ENCODE measurements at regions not wholly inside any gene's neighbourhood (a gene's known extent, or its start where the extent isn't known, plus 50 kb on each side); places are given as distances from the start of the nearest gene placed in this dataset.

DNA sequence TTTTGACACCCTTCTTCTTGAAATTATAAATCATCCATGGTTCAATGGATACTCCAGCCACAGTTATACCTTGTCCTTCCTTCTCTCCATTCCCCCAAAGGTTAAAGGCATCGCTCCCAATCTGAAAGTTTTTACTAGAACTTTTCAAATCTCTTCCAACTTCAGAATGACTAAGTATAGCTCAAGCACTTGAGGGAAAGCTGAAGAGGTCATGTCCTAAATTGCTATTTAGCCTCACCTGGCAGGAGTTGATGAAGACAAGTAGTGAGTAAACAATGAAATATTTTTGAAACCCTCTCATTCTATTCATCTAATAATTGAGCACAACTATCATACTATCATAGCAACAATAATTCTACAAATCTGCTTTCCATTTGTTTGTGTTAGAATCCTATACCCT, 167.8 kb downstream of the HNMT start:
- FAIRE-seq (no peak), DNase-seq (ENCODE audit: low read depth) (peak; percentile 8)
- TF ChIP-seq, protein P1, sequence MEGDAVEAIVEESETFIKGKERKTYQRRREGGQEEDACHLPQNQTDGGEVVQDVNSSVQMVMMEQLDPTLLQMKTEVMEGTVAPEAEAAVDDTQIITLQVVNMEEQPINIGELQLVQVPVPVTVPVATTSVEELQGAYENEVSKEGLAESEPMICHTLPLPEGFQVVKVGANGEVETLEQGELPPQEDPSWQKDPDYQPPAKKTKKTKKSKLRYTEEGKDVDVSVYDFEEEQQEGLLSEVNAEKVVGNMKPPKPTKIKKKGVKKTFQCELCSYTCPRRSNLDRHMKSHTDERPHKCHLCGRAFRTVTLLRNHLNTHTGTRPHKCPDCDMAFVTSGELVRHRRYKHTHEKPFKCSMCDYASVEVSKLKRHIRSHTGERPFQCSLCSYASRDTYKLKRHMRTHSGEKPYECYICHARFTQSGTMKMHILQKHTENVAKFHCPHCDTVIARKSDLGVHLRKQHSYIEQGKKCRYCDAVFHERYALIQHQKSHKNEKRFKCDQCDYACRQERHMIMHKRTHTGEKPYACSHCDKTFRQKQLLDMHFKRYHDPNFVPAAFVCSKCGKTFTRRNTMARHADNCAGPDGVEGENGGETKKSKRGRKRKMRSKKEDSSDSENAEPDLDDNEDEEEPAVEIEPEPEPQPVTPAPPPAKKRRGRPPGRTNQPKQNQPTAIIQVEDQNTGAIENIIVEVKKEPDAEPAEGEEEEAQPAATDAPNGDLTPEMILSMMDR (IDR thresholded peaks at IDR 0.05; ENCODE audit: insufficient read depth, low read length, severe bottlenecking): no peak

DNA sequence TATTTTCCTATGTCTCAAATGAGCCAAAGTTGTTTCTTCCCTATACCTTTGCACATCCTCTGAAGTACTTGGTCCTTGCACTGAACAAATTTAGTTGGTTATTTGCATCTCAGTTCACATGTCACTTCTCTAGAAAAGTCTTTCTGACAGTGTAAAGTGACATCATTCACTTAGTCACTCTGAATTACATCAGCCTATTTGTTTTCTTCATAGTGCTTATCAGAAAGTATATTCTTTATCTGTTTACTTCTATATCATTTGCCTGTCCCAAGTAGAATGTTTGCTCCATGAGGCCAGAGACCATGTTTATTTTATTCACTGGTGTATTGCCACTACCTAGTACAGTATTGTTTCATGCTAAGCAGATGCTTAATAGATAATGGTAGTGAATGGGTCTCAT, 173.7 kb downstream of the HNMT start:
- no peak for FAIRE-seq
- Histone ChIP-seq H3K36me3 (ENCODE audit: control insufficient read depth, insufficient read depth, low read length) (no peaks in the 10 kb centered on the region), H3K27me3 (ENCODE audit: control insufficient read depth, insufficient read depth, low read length) (no peaks in the 10 kb centered on the region), H3K4me3 (ENCODE audit: low read depth, low read length) (no peak overlapping the region)
- TF ChIP-seq, protein P1 (IDR thresholded peaks at IDR 0.05; ENCODE audit: insufficient read depth, low read length, severe bottlenecking): no peak
- peak; percentile 37 for DNase-seq (ENCODE audit: low read depth)

More for the DNA sequence above, 167.8 kb downstream of the HNMT start:
- Histone ChIP-seq H3K4me3 (ENCODE audit: low read depth, low read length) (no peak overlapping the region), H3K27me3 (ENCODE audit: control insufficient read depth, insufficient read depth, low read length) (no peaks in the 10 kb centered on the region), H3K36me3 (ENCODE audit: control insufficient read depth, insufficient read depth, low read length) (no peaks in the 10 kb centered on the region)

DNA sequence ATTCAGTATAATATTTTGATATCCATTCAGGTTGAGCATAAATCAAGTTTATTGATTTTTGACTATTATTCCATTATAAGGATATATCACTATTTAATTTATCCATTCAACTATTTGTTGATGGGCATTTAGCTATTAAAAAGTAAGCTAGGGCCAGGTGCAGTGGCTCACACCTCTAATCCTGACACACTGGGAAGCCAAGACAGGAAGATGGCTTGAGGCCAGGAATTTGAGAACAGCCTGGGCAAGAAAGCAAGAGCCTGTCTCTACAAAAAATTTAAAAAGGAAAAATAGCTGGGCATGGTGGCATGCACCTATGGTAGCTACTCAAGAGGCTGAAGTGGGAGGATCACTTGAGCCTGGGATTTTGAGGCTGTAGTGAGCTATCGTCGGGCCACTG, 183.5 kb downstream of the HNMT start:
- DNase-seq (ENCODE audit: low read depth) (peak; percentile 37), FAIRE-seq (no peak)
- Histone ChIP-seq H3K4me3 (ENCODE audit: low read depth, low read length) (no peak overlapping the region), H3K27me3 (ENCODE audit: control insufficient read depth, insufficient read depth, low read length) (no peaks in the 10 kb centered on the region), H3K36me3 (ENCODE audit: control insufficient read depth, insufficient read depth, low read length) (no peaks in the 10 kb centered on the region)
- TF ChIP-seq, protein P1 (IDR thresholded peaks at IDR 0.05; ENCODE audit: insufficient read depth, low read length, severe bottlenecking): no peak

DNA sequence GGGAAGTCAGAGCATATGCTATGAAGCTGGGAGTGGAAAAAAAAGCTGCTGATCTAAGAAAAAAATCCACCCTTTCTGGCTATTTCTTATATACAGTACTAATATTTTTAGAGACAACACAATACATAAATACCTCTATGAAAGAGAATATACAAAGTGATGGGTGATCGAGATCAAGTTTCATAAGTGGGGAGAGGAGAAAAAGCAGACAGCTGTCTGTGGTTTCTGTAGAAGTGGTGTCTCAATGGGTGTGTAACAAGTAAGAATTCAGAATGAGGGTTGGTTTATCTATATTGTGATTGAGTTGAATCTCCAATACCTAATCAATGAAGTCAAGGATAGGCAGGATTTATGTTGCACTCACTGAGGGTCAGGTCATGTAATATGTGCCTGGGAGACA, 191.0 kb downstream of the HNMT start:
- DNase-seq (ENCODE audit: low read depth) (no peak), FAIRE-seq (no peak)
- Histone ChIP-seq H3K36me3 (ENCODE audit: control insufficient read depth, insufficient read depth, low read length) (no peaks in the 10 kb centered on the region), H3K4me3 (ENCODE audit: low read depth, low read length) (no peak overlapping the region), H3K27me3 (ENCODE audit: control insufficient read depth, insufficient read depth, low read length) (no peaks in the 10 kb centered on the region)
- TF ChIP-seq, protein P1 (IDR thresholded peaks at IDR 0.05; ENCODE audit: insufficient read depth, low read length, severe bottlenecking): no peak

DNA sequence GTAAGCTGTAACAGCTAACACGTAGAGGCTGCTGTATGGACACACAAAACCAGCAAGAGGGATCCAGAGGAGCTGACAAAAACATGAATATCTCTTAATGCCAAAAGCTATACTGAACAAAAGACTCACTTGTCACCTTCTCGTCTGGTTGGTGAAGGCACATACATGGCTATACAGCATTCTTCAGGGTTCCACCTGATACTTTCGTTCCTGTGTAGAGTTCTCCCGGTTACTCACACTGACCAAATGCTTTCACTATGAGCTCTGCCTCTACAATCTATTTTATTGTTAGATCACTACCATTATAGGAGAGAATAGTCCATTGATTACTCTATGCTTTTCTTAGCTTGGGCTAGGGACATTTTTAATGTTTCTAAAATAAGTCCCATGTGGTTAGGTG, 193.1 kb downstream of the HNMT start:
- no peak for DNase-seq (ENCODE audit: low read depth)
- no peaks in the 10 kb centered on the region for H3K27me3 ChIP-seq (ENCODE audit: control insufficient read depth, insufficient read depth, low read length)
- TF ChIP-seq, protein P1 (IDR thresholded peaks at IDR 0.05; ENCODE audit: insufficient read depth, low read length, severe bottlenecking): no peak
- H3K36me3 ChIP-seq (ENCODE audit: control insufficient read depth, insufficient read depth, low read length): no peaks in the 10 kb centered on the region
- FAIRE-seq: no peak
- no peak overlapping the region for H3K4me3 ChIP-seq (ENCODE audit: low read depth, low read length)

DNA sequence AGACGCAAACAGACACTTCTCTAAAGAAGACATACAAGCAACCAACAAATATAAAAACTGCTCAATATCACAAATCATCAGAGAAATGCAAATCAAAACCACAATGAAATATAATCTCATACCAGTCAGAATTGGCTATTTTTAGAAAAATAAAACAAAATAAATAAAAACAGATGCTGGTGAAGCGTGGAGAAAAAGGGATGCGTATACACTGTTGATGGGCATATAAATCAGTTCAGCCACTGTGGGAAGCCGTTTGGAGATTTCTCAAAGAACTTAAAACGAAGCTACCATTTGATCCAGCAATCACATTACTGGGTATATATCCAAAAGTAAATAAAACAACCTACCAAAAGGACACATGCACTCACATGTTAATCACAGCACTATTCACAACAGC, 206.2 kb downstream of the HNMT start:
- H3K4me3 ChIP-seq (ENCODE audit: low read depth, low read length): no peak overlapping the region
- TF ChIP-seq, protein P1 (IDR thresholded peaks at IDR 0.05; ENCODE audit: insufficient read depth, low read length, severe bottlenecking): no peak
- no peak for FAIRE-seq
- no peak for DNase-seq (ENCODE audit: low read depth)
- H3K27me3 ChIP-seq (ENCODE audit: control insufficient read depth, insufficient read depth, low read length): no peaks in the 10 kb centered on the region
- H3K36me3 ChIP-seq (ENCODE audit: control insufficient read depth, insufficient read depth, low read length): no peaks in the 10 kb centered on the region

Measured in bronchial epithelial cell (primary cell).